ENCODE measurements at regions not wholly inside any gene's neighbourhood (a gene's known extent, or its start where the extent isn't known, plus 50 kb on each side); places are given as distances from the start of the nearest gene placed in this dataset.

DNA sequence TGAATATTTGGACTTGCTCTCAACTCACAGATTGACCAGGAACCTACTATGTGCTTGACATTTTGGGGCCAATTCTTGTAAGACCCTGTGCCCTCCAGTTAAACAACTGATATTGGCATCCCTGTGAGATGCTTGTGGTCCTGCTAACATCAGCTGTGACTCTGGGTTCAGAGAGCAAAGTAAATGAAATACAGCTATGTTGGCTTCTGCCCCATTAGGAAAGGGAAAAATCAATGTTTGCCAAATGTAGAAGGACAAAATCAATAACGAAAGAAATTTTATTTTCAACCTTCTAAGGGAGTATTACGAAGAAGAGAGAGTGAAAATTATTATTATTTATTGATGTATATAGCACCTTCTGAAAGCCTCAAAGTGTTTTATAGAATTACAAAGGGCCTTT is 266.9 kb upstream of the ARID1B start:
- no peak for DNase-seq

DNA sequence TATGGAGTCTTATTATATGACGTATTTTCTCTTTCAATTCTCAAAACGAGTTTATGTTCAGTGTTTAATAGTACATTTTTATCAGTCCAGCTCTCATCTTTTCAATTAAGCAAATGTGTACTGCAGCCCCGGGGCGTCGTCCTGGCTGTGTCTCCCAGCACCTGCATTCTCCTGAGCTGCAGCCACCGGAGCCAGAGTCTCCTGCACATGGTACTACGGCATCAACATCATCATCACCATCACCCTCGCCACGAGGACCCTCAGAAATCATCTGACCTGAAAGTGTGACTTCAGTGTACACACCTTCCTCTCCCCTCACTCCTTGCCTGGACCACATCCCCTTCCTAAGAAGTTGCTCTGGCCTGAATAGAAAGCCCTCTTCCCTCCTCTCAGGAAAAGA is 267.7 kb upstream of the ARID1B start:
- no peak for DNase-seq

DNA sequence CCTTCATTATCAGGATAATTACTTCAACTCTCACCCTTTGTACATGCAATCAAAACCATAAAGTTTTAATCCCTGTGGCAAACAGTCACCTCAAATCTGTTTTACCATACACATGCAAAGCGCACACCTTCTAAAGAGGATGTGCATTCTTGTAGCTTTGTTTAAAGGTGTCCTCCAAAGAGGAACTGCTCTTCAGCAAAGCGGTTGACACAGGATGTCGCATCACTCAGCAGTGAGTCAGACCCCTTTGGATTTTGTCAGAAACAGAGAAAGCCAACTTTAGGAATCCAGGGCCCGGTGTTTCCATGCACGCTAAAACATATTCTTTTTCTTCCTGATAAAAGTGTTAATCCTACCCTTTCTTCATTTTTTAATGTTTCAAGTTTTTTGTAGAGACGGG is 268.3 kb upstream of the ARID1B start:
- no peak for DNase-seq

GRCh38 chr6:156508126-156508525 is 269.1 kb upstream of the ARID1B start:
- no peak for DNase-seq

- DNase-seq = no peak
Observed at GRCh38 chr6:156507656-156508055, 269.5 kb upstream of the ARID1B start.

DNA sequence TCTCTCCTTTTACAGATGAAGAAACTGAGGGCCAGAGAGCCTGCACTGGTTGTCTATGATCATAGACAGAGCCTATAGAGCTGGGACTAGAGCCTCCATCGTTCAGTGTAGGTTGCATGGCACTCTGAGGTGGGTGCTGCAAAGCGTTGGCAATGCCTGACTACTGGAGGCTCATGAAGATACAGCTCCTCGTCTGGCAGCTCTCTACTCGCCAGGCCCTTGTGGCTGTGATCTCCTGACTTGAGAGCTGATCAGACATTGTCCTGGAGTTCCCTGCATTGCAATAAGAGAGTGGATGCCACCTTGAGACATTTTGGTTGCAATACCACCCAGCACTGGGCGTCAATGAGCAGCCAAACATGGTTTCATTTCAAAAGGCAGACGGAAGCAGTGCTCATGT is 270.1 kb upstream of the ARID1B start:
- no peak for DNase-seq

DNA sequence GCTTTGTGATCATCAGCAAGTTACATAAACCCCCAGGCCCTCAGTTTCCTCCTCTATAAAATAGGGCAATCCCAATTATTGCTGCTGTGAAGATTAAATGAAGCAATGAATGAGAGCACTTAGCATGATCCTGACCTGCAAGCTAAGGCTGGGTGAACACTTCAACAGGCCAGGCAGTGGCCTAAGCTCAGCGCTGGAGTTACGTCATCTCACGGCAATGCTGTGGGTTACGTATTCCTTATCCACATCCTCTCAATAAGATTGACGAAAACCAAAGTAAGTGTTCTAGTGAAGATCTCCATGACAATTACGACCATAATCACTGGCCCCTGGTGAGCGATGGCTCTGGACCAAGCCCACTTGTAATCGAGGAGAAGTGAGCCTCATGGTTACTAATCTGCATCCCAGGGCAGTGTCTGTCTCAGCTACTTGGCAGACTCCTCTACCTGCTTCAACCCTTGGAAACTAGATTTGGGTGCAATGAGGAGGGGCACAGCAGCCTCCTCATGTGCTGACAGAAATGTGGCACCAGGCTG is 274.1 kb upstream of the ARID1B start:
- no peak for DNase-seq

GRCh38 chr6:156497618-156498017 is 279.6 kb upstream of the ARID1B start:
- no peak for DNase-seq

DNA sequence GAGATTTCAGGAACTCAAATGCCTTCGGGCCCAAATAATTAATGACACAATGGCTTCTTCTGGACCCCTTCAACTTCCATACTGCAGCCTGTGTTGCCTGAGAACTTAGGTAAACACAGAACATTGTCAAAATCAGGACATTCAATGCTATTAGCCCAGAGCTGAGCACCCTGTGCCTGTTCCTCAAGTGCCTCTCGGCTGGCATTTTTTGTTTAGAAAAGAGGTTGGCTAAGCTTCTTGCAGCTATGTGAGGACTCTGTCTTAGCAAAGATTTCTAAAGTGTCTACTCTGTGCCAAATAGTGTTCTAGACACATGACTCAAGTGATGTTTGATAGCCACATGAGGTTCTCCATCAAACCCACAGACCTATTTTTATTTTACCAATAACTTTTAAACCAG is 289.3 kb upstream of the ARID1B start:
- no peak for DNase-seq

DNA sequence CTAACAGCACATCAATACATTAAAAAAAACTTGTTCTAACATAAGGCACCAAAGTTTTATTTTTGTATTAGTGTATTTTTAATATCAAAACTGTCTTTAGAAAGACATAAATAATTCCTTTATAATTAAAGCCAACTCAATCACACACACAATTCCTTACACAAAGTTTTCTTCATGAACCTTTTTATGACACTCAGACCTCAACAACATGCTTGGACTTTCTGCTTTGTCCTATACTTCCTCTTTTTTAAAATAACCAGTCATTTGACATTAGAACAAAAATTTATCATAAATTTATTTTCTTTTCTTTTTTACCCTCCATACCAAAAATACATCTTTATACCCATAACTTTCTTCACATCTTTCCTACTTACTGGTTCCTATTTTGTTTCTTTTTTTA is 292.0 kb upstream of the ARID1B start:
- DNase-seq = no peak

DNA sequence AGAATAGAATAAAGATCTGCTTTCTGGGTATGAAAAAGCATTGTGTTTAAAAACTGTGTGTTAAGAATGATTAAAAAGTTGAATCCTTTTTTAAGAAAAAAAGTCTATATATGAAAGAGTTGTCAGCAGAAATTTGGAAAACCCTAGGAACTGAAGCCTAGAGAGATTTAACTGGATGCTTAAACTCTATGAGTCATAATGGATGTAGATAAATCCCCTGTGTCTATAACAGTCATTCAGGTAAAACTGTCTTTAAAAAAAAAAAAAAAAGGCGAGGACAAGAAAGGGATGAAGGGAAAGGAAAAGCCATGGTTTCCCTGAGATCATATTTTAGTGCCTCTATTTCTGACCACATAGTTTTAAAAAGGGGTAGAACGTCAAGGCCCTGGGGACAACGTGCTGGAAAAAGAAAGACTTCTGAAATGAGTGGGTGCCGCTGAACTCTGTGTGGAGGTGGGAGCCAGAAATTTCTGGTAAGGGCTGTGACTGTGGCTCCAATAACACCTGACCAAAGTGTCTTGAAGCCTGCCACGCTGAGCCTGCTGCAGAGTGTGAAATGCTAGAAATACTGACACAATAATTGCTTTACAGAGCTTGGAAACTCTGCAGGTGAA is 302.6 kb upstream of the ARID1B start:
- DNase-seq = no peak

DNA sequence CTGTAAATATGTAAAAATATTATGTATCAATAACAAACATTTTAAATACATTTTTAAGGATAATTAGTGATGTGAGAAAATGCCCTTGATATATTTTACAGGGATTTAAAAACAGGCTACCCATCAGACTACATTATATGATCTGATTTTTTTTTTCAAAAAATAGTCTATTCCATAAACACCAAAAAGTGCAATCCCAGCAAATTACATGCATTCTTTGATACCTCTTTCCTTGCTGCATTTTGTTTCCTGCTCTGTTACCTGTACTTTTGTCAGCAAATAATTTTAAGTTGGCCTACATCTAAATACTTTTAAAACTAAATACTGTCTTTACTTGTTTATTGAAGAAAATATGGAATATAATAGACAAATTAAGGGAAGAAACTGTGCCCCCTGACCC is 306.2 kb upstream of the ARID1B start:
- no peak for DNase-seq

DNA sequence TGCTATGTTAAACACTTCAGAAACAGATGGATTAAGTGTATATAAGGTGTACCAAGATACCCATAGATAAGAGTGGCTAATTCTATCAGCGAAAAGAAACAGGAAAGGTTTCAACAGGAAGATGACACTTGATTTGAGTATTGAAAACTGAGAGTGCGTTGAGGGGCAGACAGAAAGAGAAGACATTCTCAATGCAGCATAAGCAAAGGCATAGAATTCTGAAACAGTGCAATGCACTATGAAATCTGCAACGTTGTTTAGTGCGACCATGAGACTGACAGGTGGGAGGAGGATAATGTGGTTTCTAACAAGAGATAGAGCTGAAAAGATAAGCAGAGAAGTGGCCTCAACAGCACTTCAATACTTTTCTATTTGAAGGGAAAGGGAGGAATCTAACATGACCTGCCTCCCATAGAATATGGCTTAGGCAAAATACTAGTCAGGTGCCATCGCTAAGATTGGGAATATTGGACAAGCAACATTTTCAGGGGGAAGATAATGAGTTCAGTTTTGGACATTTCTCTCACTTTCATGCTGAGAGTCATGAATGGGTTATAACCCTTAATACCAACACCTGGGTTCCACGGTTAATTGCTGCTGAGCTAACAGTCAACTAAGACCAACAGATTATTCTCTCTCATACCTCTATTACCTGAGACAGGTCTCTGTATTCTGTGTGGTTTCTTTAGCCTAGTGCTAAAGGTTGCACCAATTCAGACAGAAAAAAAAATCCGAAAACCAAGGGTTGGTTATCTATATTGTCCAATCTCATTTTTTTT is 312.9 kb upstream of the ARID1B start:
- no peak for DNase-seq

DNA sequence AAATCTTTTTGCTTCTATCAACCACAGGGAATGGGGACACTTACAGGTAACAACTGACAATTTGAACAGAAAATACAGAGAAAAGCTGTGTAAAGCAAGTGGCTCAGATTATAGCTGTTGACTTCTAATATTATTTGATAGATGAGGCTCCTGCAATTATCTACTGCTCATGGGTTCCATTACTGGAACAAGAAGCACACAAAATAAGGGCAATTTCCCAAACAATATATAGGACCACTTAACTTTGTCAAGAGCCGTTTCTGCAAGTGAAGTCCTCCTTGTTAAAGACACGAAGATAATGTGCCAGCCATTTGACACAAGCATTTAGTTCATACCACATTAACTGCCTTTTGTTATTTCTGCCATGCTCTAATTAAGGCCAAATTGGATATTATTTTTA is 315.5 kb upstream of the ARID1B start:
- no peak for DNase-seq

DNA sequence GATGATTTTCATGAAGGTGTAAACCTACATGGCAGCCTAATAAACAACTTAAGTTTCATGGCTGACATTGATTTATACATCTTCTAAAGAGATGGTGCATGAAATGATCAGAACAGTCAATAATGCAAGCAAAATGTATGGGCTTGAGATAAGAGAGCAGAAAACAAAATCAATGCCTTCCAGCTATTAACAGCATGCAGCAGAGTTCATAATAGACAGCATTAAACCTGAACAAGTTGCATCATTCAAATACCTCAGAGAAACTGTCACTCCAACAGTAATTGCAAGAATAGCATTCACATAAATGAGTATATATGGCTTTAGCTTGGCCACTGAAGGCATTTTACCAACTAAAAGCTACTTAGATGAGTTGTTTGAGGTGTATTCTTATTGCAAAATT is 319.6 kb upstream of the ARID1B start:
- DNase-seq = no peak

- DNase-seq = no peak
Observed at GRCh38 chr6:156455847-156456246, 321.3 kb upstream of the ARID1B start.

DNA sequence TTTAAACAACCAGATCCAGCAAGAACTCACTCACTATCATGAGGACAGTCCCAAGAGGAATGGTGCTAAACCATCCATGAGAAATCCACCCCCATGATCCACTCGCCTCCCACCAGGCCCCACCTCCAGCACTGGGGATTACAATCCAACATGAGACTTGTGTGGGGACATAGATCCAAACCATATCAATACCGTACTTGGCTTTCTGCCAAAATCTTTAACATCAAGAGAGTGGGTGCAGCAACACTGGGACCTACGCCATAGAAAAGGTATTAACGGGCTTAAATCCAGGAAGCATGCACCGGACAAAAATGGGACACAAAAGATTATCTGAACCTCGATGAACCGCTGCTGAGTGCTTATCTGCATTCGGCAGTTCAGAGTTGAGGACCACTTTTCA is 322.3 kb upstream of the ARID1B start:
- no peak for DNase-seq

DNA sequence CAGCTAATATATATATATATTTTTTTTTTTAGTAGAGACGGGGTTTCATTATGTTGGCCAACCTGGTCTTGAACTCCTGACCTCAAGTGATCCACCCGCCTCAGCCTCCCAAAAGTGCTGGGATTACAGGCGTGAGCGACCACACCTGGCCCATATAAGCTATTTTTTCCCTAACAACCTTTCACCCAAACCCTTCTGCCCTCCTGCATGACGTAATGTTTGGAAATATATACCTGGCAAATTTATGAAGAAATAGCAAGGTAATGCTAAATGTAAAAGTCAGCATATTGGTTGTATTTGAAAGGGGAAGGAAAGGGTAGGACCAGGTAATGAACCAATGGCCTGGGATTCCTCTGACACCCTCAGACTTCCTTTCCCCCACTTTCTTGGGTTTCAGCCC is 325.5 kb upstream of the ARID1B start:
- no peak for DNase-seq

DNA sequence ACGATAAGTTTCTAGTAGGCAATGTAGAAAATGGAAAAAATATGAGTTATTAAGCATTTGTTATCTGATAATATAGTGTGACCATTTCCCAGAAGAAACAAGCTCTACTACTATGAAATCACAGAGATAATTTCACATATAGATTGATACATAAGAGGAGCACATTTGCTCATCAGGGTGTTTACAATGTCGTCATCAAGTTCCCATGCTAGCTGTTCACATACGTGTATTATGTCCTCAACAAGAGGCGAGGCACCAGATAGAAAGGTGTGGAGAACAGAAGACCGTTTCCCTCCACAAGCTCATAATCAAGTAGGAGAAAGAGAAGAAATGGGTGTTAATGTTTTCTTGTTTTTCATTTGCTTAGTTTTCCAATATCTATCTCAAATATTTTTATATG is 326.1 kb upstream of the ARID1B start:
- DNase-seq = no peak

DNA sequence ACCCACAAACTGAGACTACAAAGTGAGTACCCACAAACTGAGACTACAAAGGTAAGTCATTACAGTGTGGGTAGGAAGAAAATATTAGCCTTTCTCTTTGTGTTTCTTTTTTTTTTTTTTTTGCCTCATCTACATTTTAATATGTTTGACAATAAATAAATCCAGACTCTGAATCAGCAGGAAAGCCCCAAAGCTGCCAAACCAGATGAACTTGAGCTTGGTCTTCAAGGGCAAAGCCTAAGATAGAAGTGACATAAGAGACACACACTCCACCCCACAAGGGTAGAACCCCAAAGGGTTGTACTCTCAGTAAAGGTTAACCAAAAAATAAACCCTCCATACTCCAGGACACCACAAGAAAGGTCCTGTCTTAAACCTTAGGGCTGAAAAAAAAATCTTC is 326.8 kb upstream of the ARID1B start:
- no peak for DNase-seq

GRCh38 chr6:156449569-156449968 is 327.6 kb upstream of the ARID1B start:
- no peak for DNase-seq

- peak; percentile 43 for DNase-seq
Observed at GRCh38 chr6:156449128-156449527, 328.1 kb upstream of the ARID1B start.

GRCh38 chr6:156448579-156448978 is 328.6 kb upstream of the ARID1B start:
- DNase-seq = no peak

- no peak for DNase-seq
Observed at GRCh38 chr6:156440688-156441087, 336.5 kb upstream of the ARID1B start.

Measured in NCI-H1694 (cell line).